ENCODE measurements at regions not wholly inside any gene's neighbourhood (a gene's known extent, or its start where the extent isn't known, plus 50 kb on each side); places are given as distances from the start of the nearest gene placed in this dataset.
"Not testable (repeated sequence)": the region's sequence is repeated elsewhere in the genome, so short reads cannot be mapped to it uniquely, and the experiment has no call there.

- CTCF ChIA-PET, result no interaction called here
- H3K27ac ChIP-seq, result no peak overlapping the region
- POLR2A ChIA-PET (ENCODE audit: low non-redundant PET), result no interaction called here
- no peak for DNase-seq (ENCODE audit: low spot score)
- no peak for TF ChIP-seq CTCF (conservative IDR thresholded peaks at IDR 0.05; ENCODE audit: low read depth)
Measured at GRCh38 chr6:90893400-90893799, 306.5 kb upstream of the MAP3K7 start.

- ChIA-PET POLR2A (ENCODE audit: low non-redundant PET) (no interaction called here), CTCF (interaction anchor here (0.6 to 0.7 kb wide), 2 partner anchors 340 to 1807 kb away, joined by 3 read pairs; no protein-coding TSS in a partner anchor)
- no peak overlapping the region for H3K27ac ChIP-seq
- no peak for DNase-seq (ENCODE audit: low spot score)
- TF ChIP-seq CTCF (conservative IDR thresholded peaks at IDR 0.05; ENCODE audit: low read depth), result no peak
Measured at GRCh38 chr6:90892271-90892670, 305.4 kb upstream of the MAP3K7 start.

- H3K27ac ChIP-seq, result no peak overlapping the region
- CTCF ChIA-PET, result no interaction called here
- DNase-seq (ENCODE audit: low spot score), result no peak
- POLR2A ChIA-PET (ENCODE audit: low non-redundant PET), result no interaction called here
- no peak for TF ChIP-seq CTCF (conservative IDR thresholded peaks at IDR 0.05; ENCODE audit: low read depth)
Measured at GRCh38 chr6:90891355-90891754, 304.5 kb upstream of the MAP3K7 start.

DNA sequence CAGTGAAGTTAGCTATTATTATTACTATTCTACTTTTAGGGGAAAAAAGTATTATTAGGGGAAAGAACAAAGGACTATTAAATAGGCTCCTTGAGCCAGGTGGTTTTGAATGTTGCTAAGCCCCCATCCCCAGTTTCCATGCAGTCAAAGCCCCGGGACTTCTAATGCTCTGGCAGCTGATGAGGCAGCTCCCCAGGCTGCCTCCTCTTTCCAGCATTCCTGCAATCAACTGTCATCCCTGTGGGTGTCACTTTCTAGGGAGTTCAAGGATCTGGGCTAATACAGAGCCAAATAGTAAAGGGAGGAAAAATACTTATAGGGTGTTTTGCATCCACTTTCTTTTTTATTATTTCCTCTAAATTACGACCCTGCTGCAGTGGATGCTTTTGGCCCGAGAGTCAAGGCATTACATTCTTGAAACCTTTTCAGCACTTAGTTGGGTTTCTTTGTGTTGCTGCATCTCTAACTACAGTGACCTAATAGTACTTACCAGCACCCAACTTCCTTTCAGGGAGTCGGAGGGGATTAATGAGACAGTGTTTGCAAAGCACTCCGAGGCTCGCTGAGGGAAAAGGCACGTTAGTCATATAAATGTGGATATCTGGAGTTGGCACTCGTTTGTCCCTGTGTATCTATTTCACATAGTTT lies 303.9 kb upstream of the MAP3K7 start:
- no peak overlapping the region for H3K27ac ChIP-seq
- ChIA-PET POLR2A (ENCODE audit: low non-redundant PET) (no interaction called here), CTCF (no interaction called here)
- DNase-seq (ENCODE audit: low spot score), result no peak
- TF ChIP-seq CTCF (conservative IDR thresholded peaks at IDR 0.05; ENCODE audit: low read depth), result no peak

DNA sequence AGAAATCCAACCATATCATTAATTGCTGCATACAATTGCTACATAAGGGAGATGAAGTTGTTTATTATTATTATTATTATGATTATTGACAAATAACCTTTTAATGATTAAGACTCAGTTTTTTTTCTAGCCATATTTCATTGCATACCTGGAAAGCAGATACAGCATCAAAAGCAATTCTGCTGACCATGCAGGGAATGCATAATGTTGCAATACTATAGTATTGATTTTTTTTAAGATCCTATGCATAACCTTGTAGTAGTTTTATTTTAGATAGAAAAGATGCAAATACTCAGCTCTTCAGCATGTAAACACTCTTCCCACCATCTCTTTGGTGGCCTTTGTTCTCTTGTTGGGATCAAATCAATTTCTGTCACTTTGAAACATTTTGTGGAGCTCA lies 300.9 kb upstream of the MAP3K7 start:
- no peak for TF ChIP-seq CTCF (conservative IDR thresholded peaks at IDR 0.05; ENCODE audit: low read depth)
- DNase-seq (ENCODE audit: low spot score), result no peak
- POLR2A ChIA-PET (ENCODE audit: low non-redundant PET), result no interaction called here
- CTCF ChIA-PET, result interaction anchor here (0.6 kb wide), 1 partner anchor 775 kb away, joined by 3 read pairs; no protein-coding TSS in a partner anchor
- no peak overlapping the region for H3K27ac ChIP-seq

- ChIA-PET CTCF (no interaction called here), POLR2A (ENCODE audit: low non-redundant PET) (no interaction called here)
- DNase-seq (ENCODE audit: low spot score), result no peak
Measured at GRCh38 chr6:90885611-90886056, 298.8 kb upstream of the MAP3K7 start.

DNA sequence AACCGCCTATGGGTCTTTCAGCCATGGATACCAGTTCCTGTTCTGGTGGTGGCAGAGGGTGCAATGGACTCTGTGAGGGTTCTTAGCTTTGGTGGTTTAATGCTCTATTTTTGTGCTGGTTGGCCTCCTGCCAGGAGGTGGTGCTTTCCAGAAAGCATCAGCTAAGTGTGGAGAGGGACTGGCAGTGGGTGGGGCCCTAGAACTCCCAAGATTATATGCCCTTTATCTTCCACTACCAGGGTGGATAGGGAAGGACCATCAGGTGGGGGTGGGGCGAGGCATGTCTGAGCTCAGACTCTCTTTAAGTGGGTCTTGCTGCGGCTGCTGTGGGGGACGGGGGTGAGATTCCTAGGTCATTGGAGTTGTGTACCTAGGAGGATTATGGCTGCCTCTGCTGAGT lies 298.3 kb upstream of the MAP3K7 start:
- H3K27ac ChIP-seq, result peak overlapping the region; percentile 79
- CTCF ChIA-PET; DNase-seq (ENCODE audit: low spot score); POLR2A ChIA-PET (ENCODE audit: low non-redundant PET): not testable (repeated sequence)

More at GRCh38 chr6:90885611-90886056, 298.8 kb upstream of the MAP3K7 start:
- H3K27ac ChIP-seq, result peak overlapping the region; percentile 79
- TF ChIP-seq CTCF (conservative IDR thresholded peaks at IDR 0.05; ENCODE audit: low read depth), result no peak
